A673 (cell line): ENCODE measurements at regions not wholly inside any gene's neighbourhood (a gene's known extent, or its start where the extent isn't known, plus 50 kb on each side); places are given as distances from the start of the nearest gene placed in this dataset.

ENCODE experiments used
- BruUV-seq: library from RNA; stranded (reverse); fragments of 400-500 nt; replicated peaks from 2 replicates; lab custom pipeline; 2021; lab: Mats Ljungman, UMichigan
- CTCF ChIA-PET: fragments of 300-600 bp; sonication (Branson Sonifier 250); formaldehyde crosslinking; loops from one replicate; lab custom pipeline; 2022; ENCODE audit warnings: antibody characterized with exemption; lab: Charles Lee
- POLR2A ChIA-PET: fragments of 300-600 bp; sonication (Branson Sonifier 250); formaldehyde crosslinking; loops from one replicate; lab custom pipeline; 2022; ENCODE audit warnings: antibody characterized with exemption; ENCODE audit not compliant: low non-redundant PET; lab: Charles Lee
- DNase-seq: peaks from one replicate; pipeline ENCODE4 v3.0.0-alpha.2; 2015; ENCODE audit warnings: low spot score
- H3K27ac ChIP-seq: fragments of 200-600 bp; sonication (generic); 2 replicates; pipeline ENCODE4 v1.5.1; 2016; ENCODE audit warnings: mixed run types, low read depth, mild to moderate bottlenecking, mixed read lengths, antibody characterized with exemption, low read length; ENCODE audit not compliant: poor library complexity, severe bottlenecking
- H3K27me3 ChIP-seq: fragments of 200-600 bp; sonication (generic); replicated peaks from 2 replicates; pipeline ENCODE4 v1.6.1; 2017; ENCODE audit warnings: mixed run types, low read depth, mild to moderate bottlenecking, mixed read lengths, antibody characterized with exemption, low read length; ENCODE audit not compliant: insufficient read depth, poor library complexity
- H3K36me3 ChIP-seq: fragments of 200-600 bp; sonication (generic); 2 replicates; pipeline ENCODE4 v1.6.1; 2016; ENCODE audit warnings: mixed run types, mild to moderate bottlenecking, mixed read lengths, antibody characterized with exemption, low read length; ENCODE audit not compliant: insufficient read depth, poor library complexity, severe bottlenecking
- H3K4me1 ChIP-seq: fragments of 200-600 bp; sonication (generic); 2 replicates; pipeline ENCODE4 v1.6.1; 2017; ENCODE audit warnings: mixed run types, mild to moderate bottlenecking, mixed read lengths, antibody characterized with exemption, low read length; ENCODE audit not compliant: insufficient read depth, poor library complexity, severe bottlenecking
- H3K4me3 ChIP-seq: fragments of 200-600 bp; sonication (generic); 2 replicates; pipeline ENCODE4 v1.5.1; 2016; ENCODE audit warnings: low read depth, mixed run types, mild to moderate bottlenecking, mixed read lengths, low read length; ENCODE audit not compliant: poor library complexity, severe bottlenecking
- H3K9me3 ChIP-seq: fragments of 200-600 bp; sonication (generic); 2 replicates; pipeline ENCODE4 v1.6.1; 2016; ENCODE audit warnings: mixed run types, low read depth, mild to moderate bottlenecking, mixed read lengths, antibody characterized with exemption, low read length; ENCODE audit not compliant: poor library complexity, severe bottlenecking
- EZH2 ChIP-seq: fragments of 200-600 bp; sonication (generic); IDR thresholded peaks from 2 replicates; pipeline ENCODE4 v1.6.1; 2017; ENCODE audit warnings: borderline replicate concordance, low read depth, mild to moderate bottlenecking, mixed read lengths, antibody characterized with exemption, low read length; ENCODE audit not compliant: poor library complexity, severe bottlenecking
- intact Hi-C: fragments of 100-400 bp; cut with micrococcal nuclease; formaldehyde crosslinking; loops from one replicate; pipeline ENCODE4 v1.10.0; 2022; ENCODE audit not compliant: unreplicated experiment
- TF ChIP-seq, protein P1 (sequence below): fragments of 300-800, 200-600 bp; sonication (generic); conservative IDR thresholded peaks from 2 replicates; pipeline ENCODE4 v1.5.1; 2017; ENCODE audit warnings: low read depth, mild to moderate bottlenecking, antibody characterized with exemption, low read length, moderate library complexity, mixed read lengths

DNA sequence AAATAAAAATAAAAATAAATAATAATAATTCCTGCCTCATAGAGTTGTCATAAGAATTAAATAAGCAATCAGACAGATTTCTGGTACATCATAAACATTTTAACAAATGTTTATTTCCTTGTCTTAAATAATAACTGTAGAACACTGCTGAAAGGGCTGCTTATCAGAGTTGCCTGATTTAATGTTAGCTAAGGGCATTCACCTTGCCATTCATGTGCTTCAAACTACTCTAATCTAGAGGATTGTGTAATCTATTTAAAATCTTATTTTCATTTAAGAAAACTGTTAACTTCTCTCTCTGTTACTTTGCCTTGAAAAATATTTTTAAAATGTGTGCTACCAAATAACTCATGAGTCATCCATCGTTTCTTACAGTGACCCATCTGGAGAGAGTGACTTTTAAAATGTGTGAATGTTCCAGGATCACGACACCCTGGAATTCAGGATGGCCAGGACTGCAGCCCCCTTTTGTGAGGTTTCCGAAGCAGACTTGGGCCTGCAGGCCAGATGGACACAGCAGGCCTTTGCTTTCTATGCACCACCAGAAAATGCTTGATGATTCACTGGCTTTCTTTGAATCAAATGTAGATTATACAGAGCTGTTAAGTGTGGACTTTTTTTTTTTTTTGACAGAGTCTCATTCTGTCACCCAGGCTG is 109.1 kb upstream of the TNS3 start:
- DNase-seq, result no peak
- H3K9me3 ChIP-seq, result no peaks in the 10 kb centered on the region
- no peaks in the 10 kb centered on the region for H3K27me3 ChIP-seq
- H3K4me1 ChIP-seq, result no peaks in the 10 kb centered on the region
- H3K36me3 ChIP-seq, result no peaks in the 10 kb centered on the region
- intact Hi-C loops, result no loop called here
- H3K27ac ChIP-seq, result no peak overlapping the region
- H3K4me3 ChIP-seq, result no peak overlapping the region
- no TSS peak for BruUV-seq
- ChIA-PET CTCF (no interaction called here), POLR2A (no interaction called here)
- TF ChIP-seq, protein P1, sequence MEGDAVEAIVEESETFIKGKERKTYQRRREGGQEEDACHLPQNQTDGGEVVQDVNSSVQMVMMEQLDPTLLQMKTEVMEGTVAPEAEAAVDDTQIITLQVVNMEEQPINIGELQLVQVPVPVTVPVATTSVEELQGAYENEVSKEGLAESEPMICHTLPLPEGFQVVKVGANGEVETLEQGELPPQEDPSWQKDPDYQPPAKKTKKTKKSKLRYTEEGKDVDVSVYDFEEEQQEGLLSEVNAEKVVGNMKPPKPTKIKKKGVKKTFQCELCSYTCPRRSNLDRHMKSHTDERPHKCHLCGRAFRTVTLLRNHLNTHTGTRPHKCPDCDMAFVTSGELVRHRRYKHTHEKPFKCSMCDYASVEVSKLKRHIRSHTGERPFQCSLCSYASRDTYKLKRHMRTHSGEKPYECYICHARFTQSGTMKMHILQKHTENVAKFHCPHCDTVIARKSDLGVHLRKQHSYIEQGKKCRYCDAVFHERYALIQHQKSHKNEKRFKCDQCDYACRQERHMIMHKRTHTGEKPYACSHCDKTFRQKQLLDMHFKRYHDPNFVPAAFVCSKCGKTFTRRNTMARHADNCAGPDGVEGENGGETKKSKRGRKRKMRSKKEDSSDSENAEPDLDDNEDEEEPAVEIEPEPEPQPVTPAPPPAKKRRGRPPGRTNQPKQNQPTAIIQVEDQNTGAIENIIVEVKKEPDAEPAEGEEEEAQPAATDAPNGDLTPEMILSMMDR, result no peak
- TF ChIP-seq EZH2, result no peak

DNA sequence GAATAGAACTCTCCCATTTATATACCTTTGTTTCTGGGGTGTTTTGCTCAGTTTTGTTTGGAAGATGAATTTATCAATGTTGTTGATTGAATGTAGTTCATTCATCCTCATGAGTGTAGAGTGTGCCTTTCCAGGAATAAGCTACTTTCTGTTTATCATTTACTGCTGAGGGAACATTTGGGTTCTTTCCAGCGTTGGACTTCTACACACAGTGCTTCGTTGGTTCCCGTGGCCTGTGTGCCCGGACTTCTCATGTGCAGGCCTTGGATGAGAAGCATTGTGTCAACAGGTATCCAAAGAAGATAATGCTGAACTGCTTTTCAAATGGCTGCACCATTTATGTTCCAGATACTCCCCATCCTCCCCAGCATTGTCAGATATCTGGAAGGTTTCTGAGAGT is 107.6 kb upstream of the TNS3 start:
- BruUV-seq, result no TSS peak
- H3K4me1 ChIP-seq, result no peaks in the 10 kb centered on the region
- TF ChIP-seq EZH2, result no peak
- TF ChIP-seq, protein P1, result no peak
- no peak overlapping the region for H3K4me3 ChIP-seq
- ChIA-PET CTCF (no interaction called here), POLR2A (no interaction called here)
- H3K9me3 ChIP-seq, result no peaks in the 10 kb centered on the region
- no peaks in the 10 kb centered on the region for H3K36me3 ChIP-seq
- no peak overlapping the region for H3K27ac ChIP-seq
- intact Hi-C loops, result no loop called here
- no peaks in the 10 kb centered on the region for H3K27me3 ChIP-seq
- no peak for DNase-seq

DNA sequence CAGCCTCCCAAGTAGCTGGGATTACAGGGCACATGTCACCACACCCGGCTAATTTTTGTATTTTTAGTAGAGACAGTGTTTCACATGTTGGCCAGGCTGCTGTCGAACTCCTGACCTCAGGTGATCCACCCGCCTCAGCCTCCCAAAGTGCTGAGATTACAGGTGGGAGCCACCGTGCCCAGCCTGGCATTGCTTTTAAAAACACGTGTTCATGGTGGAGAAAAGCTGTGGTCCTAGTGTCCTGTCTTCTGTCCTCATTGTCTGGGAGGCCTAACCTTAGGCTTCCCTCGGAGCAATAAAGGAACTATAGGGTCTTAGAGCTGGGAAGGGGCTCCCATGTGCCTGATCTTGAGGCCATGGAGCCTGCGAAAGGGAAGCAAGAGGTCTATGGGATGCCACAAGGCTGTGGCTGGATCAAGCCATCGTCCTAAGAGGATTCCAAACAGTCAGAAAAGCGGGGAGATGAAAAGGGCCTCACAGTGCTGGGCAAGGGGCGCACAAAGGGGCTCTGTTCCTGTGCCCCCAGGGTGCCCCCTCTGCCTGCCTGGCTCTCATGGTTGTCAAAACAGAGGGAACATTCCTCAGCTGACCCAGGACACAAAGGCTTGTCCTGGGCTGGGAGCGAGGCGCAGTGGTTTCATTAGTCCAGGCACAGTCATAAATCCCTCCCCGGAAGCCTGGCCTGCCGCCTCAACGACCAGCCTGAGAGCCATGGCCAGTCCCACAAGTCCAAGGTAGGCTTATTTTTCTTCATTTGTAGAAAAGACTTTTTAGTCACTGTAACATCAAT is 106.6 kb upstream of the TNS3 start:
- Histone ChIP-seq H3K27me3 (no peaks in the 10 kb centered on the region), H3K27ac (no peak overlapping the region), H3K4me1 (no peaks in the 10 kb centered on the region), H3K36me3 (no peaks in the 10 kb centered on the region), H3K9me3 (no peaks in the 10 kb centered on the region), H3K4me3 (no peak overlapping the region)
- no peak for TF ChIP-seq EZH2
- TF ChIP-seq, protein P1, result no peak
- ChIA-PET CTCF (no interaction called here), POLR2A (no interaction called here)
- no TSS peak for BruUV-seq
- intact Hi-C loops, result no loop called here
- no peak for DNase-seq
